Central memory CD8-positive, alpha-beta T cell (primary cell): ENCODE measurements at regions not wholly inside any gene's neighbourhood (a gene's known extent, or its start where the extent isn't known, plus 50 kb on each side); places are given as distances from the start of the nearest gene placed in this dataset.

Experiments
- ATAC-seq: fragments of 150-1000 bp; cut with Tn5 transposase; replicated peaks from 2 replicates; pipeline ENCODE4 v1.10.0; 2022; ENCODE audit warnings: mild to moderate bottlenecking, moderate FRiP score, moderate number of reproducible peaks; ENCODE audit not compliant: poor library complexity, severe bottlenecking; ENCODE audit errors: extremely low read depth
- DNase-seq, 2 donors: peaks; one replicate each; pipeline ENCODE4 v3.0.0; 2021; ENCODE audit warnings: low spot score in 2 of 2
- H3K27ac Mint-ChIP-seq: one replicate; pipeline ENCODE4 v1.8.0; 2022; ENCODE audit warnings: low read depth, mild to moderate bottlenecking, moderate library complexity, mixed read lengths
- H3K27me3 Mint-ChIP-seq: one replicate; pipeline ENCODE4 v1.8.0; 2022; ENCODE audit warnings: mixed read lengths
- H3K36me3 Mint-ChIP-seq: one replicate; pipeline ENCODE4 v1.8.0; 2022; ENCODE audit warnings: mild to moderate bottlenecking, moderate library complexity, mixed read lengths; ENCODE audit not compliant: insufficient read depth
- H3K4me1 Mint-ChIP-seq: one replicate; pipeline ENCODE4 v1.8.0; 2022; ENCODE audit warnings: mixed read lengths
- H3K4me3 Mint-ChIP-seq: one replicate; pipeline ENCODE4 v1.8.0; 2022; ENCODE audit warnings: mild to moderate bottlenecking, moderate library complexity, mixed read lengths
- H3K9me3 Mint-ChIP-seq: one replicate; pipeline ENCODE4 v1.8.0; 2022; ENCODE audit warnings: mixed read lengths

DNA sequence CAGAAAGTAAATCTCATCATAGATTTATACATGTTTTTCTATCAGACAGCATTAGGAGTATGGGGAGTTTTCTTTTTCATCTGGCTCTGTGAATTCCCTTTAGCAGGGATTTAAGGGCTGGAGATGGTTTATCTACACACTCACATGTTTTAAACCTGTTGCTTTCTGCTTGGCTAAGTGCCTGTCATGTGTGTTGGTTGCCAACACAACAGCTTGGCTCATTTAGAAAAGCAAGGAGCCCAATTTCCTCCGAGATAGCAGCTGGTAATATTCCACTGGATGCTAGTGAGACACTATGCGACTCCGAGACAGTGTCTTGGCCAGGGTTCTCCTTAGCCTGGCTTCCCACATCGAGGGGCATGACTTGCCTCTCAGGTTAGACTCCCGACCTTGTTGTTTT is 83.3 kb downstream of the KLF5 start:
- no peak overlapping the region for H3K27ac Mint-ChIP-seq
- no peak for ATAC-seq

DNA sequence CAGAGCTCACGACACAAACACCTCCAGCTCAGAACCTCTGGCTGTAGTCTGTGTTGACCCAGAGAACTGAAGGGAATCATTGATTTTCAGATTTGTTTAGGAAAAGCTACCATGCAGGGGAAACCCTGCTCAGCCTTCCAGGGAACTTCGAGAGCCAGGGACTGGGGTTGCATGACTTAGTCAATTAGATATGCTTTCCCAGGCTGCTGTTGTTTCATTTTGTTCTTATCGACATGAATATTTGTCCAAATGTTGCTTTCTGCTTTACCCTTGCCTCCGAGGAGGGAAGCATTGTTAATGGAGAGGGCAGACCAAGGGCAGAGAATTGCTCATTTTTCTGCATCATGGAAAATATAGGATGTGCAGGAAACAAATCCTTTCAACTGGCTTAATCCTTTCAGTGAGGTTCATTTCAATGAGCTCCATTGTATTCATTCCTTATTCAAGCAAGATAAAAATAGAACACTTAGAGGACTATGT is 82.5 kb downstream of the KLF5 start:
- DNase-seq (no peak), ATAC-seq (no peak)
- Mint-ChIP-seq H3K27ac (no peak overlapping the region), H3K27me3 (peaks cover 38% of the 10 kb centered on the region), H3K36me3 (peaks cover 2% of the 10 kb centered on the region), H3K4me1 (no peaks in the 10 kb centered on the region), H3K4me3 (no peak overlapping the region), H3K9me3 (no peaks in the 10 kb centered on the region)

More for the DNA sequence above, 83.3 kb downstream of the KLF5 start:
- H3K4me3 Mint-ChIP-seq: no peak overlapping the region
- H3K4me1 Mint-ChIP-seq: no peaks in the 10 kb centered on the region
- peaks cover 38% of the 10 kb centered on the region for H3K27me3 Mint-ChIP-seq
- H3K36me3 Mint-ChIP-seq: peaks cover 2% of the 10 kb centered on the region
- no peak for DNase-seq
- no peaks in the 10 kb centered on the region for H3K9me3 Mint-ChIP-seq

DNA sequence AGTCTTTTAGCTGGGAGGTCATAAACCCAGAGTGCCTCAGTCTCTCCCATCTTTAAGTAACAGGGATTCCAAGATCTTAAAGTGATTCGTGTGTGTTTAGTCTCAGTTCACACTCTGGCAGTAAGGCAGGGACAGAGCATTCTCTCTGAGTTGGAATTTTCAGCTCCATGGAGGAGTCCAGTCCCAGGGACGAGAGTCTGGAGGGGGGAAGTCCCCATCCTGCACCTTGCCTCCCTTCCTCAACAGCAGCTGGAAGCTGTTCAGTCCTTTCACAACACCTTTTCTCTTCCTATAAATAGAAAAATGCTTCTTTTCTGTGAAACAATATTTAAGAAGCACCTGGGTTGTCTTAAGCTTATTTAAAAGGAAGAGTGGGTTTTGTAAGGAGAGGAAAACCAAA is 82.0 kb downstream of the KLF5 start:
- DNase-seq (no peak), ATAC-seq (no peak)
- Mint-ChIP-seq H3K9me3 (no peaks in the 10 kb centered on the region), H3K36me3 (peaks cover 2% of the 10 kb centered on the region), H3K4me3 (no peak overlapping the region), H3K27me3 (peaks cover 38% of the 10 kb centered on the region), H3K27ac (no peak overlapping the region), H3K4me1 (no peaks in the 10 kb centered on the region)

DNA sequence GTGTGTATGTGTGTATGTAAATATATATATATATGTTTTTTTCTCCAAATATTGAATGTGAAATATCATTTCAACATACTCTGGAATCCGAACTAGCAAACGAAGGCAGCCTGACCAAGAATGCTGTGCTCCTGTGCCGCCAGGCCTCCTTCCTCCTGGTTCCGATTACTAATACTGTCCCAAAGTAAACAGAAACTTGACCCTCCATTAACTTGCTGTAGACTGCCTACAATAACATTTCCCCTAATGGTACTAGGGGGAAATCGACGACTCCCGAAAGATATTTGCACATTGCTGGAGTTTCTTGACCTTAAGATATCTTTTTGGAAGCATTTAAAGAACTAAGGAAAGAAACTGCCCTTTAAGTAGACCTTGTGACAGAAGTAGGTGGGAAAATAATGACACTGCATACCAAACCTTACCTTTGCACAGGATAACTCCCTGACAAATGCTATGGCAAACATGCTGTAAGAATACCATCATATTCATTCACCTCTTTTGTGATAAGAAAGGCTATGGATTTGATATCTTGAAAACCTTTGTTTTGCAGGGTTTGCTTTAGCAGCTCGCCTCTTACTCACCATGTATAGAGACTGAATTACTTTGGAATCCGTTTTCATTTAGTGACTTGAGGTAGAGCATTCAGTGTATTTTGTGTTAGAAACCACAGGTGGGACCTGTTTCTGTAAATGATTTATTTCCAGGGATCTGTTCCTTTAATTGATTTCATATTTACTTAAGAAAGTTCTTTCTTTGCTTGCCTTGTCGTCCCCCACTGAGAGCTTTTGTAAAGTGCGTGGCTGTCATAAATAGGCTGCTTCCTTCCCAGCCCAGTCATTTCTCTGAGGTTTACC is 80.1 kb downstream of the KLF5 start:
- DNase-seq (no peak), ATAC-seq (no peak)
- Mint-ChIP-seq H3K27me3 (peaks cover 25% of the 10 kb centered on the region), H3K9me3 (no peaks in the 10 kb centered on the region), H3K27ac (no peak overlapping the region), H3K4me1 (no peaks in the 10 kb centered on the region), H3K4me3 (no peak overlapping the region), H3K36me3 (peaks cover 2% of the 10 kb centered on the region)

DNA sequence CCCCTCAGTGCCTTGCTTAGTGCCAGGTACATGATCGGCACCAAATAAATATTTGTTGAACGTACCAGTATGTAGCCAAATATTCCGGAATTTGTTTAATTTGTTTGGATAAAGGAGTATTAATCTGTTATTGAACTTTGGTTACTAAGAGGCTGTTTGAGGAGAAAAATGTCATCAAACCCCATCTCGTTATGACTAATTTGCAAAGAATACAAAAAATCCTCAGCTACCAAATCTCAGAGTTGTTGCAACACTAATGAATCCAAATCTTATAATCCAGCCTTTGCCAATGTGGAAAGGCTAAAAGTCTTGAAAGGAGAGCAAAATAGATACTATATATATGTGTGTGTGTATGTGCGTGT is 79.5 kb downstream of the KLF5 start:
- H3K36me3 Mint-ChIP-seq: no peaks in the 10 kb centered on the region
- no peak overlapping the region for H3K27ac Mint-ChIP-seq
- H3K9me3 Mint-ChIP-seq: no peaks in the 10 kb centered on the region
- ATAC-seq: no peak
- H3K27me3 Mint-ChIP-seq: peaks cover 24% of the 10 kb centered on the region
- H3K4me1 Mint-ChIP-seq: no peaks in the 10 kb centered on the region
- no peak for DNase-seq
- no peak overlapping the region for H3K4me3 Mint-ChIP-seq

DNA sequence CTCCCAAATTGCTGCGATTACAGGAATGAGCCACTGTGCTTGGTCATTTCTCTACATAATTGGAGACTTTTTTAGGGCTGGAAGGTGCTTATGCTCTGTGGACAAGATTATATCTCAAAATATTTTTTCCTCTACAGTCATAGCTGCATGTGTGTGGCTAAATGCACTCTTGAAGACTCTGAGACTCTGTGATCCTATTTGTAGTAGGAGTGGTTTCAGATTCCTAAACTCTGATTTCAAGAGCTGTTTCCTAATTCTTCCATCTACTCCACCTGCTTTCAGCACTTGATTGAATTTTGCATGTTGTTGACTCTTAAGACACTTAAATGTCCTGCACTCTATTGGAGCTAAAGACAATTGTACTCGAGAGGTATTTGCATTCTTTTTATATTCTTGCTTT is 78.0 kb downstream of the KLF5 start:
- Mint-ChIP-seq H3K27me3 (peaks cover 18% of the 10 kb centered on the region), H3K4me3 (no peak overlapping the region), H3K4me1 (no peaks in the 10 kb centered on the region), H3K27ac (no peak overlapping the region), H3K36me3 (no peaks in the 10 kb centered on the region), H3K9me3 (no peaks in the 10 kb centered on the region)
- ATAC-seq: no peak
- no peak for DNase-seq

DNA sequence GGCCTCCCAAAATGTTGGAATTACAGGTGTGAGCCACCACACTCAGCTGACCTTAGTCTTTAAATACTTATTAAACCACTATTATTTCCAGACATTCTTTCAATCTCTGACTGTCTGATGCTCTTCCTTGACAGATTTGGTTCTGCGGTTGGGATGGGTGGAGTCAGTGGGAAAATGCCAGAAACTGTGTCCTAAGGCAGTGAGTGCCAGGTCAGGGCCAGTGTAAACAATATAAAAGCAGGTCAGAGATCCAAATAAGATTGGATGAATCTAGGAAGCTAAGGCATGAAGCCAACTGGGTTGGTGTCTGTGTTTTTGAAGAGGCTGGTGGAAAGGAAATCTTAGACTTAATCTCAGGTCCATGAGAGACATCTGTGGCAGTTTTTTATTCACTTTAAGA is 74.7 kb downstream of the KLF5 start:
- DNase-seq (no peak), ATAC-seq (no peak)
- Mint-ChIP-seq H3K27me3 (peaks cover 22% of the 10 kb centered on the region), H3K4me3 (no peak overlapping the region), H3K27ac (no peak overlapping the region), H3K4me1 (no peaks in the 10 kb centered on the region), H3K9me3 (no peaks in the 10 kb centered on the region), H3K36me3 (no peaks in the 10 kb centered on the region)

DNA sequence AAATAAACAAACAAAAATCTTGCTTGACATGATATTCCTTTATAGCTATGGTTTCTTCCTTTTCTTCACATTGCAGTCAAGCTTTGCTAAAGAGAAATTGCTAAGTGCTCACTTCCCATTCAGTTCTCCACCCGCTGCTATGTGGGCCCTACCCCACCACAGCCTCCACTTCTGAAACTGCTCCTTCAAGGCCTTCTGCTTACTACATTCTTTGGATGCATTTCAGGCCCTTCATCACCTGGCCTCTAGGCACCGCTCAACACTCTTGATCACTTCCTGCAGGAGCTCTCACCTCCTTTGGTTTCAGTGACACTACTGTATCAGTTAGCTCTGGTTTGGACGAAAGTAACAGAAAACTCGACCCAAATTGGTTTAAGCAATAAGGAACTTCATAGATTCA is 72.4 kb downstream of the KLF5 start:
- DNase-seq (no peak), ATAC-seq (no peak)
- no peak overlapping the region for H3K27ac Mint-ChIP-seq
- H3K36me3 Mint-ChIP-seq: no peaks in the 10 kb centered on the region
- H3K4me3 Mint-ChIP-seq: no peak overlapping the region
- H3K27me3 Mint-ChIP-seq: peaks cover 29% of the 10 kb centered on the region
- no peaks in the 10 kb centered on the region for H3K9me3 Mint-ChIP-seq
- H3K4me1 Mint-ChIP-seq: no peaks in the 10 kb centered on the region

DNA sequence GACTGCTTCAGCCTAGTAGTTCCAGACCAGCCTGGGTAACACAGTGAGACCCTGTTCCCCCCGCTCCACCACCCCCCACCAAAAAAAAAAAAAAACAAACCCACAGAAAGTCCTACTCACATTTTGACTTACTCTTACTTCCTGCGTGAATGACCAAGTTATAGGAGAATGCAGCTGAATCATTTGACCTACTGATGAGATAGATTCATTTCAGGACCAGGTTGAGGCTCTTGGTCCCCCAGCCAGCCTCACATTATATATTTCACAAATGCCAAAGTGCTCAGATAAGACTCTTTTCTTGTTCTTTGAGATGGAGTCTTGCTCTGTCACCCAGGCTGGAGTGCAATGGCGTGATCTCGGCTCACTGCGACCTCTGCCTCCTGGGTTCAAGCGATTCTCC is 70.2 kb downstream of the KLF5 start:
- Mint-ChIP-seq H3K36me3 (no peaks in the 10 kb centered on the region), H3K27ac (no peak overlapping the region), H3K9me3 (no peaks in the 10 kb centered on the region), H3K27me3 (peaks cover 29% of the 10 kb centered on the region), H3K4me3 (no peak overlapping the region), H3K4me1 (no peaks in the 10 kb centered on the region)
- DNase-seq (no peak), ATAC-seq (no peak)
